Gastrocnemius medialis (tissue), 4 donors: ENCODE measurements at regions not wholly inside any gene's neighbourhood (a gene's known extent, or its start where the extent isn't known, plus 50 kb on each side); places are given as distances from the start of the nearest gene placed in this dataset.
A peak's percentile ranks its signal among the peaks of the same experiment; 100 is the strongest.

Experiments
- ATAC-seq, 2 donors: fragments of 150-250 bp; one replicate each; pipeline ENCODE4 v1.9.1; 2016
- DNase-seq, 2 donors: peaks; one replicate each; pipeline ENCODE4 v3.0.0-alpha.2; 2019
- H3K27ac ChIP-seq, 4 donors: fragments of 200-600 bp; sonication (generic); 1 replicate in 1 of 4; 2 replicates in 3 of 4; pipeline ENCODE4 v1.5.1; 2016 to 2018; ENCODE audit warnings: mild to moderate bottlenecking in 2 of 4, moderate library complexity in 1 of 4
- H3K27me3 ChIP-seq, 3 donors: fragments of 200-600 bp; sonication (generic) in 2 of 3; 1 replicate in 1 of 3; 2 replicates in 2 of 3; pipeline versions ENCODE4 v1.5.1 to v1.6.0; 2016 to 2019; ENCODE audit warnings: mild to moderate bottlenecking in 1 of 3, moderate library complexity in 1 of 3
- H3K36me3 ChIP-seq, 2 donors: fragments of 200-600 bp; sonication (generic) in 1 of 2; one replicate each; pipeline ENCODE4 v1.5.1; 2017 to 2018
- H3K4me1 ChIP-seq, 2 donors: fragments of 200-600 bp; sonication (generic) in 1 of 2; one replicate each; pipeline ENCODE4 v1.5.1; 2016 to 2017; ENCODE audit warnings: mild to moderate bottlenecking in 2 of 2
- H3K4me3 ChIP-seq, 4 donors: fragments of 200-600 bp; sonication (generic) in 3 of 4; 1 replicate in 1 of 4; 2 replicates in 3 of 4; pipeline ENCODE4 v1.5.1; 2016 to 2019; ENCODE audit warnings: mild to moderate bottlenecking in 2 of 4
- H3K9me3 ChIP-seq, 3 donors: fragments of 200-600 bp; sonication (generic) in 2 of 3; 1 replicate in 1 of 3; 2 replicates in 2 of 3; pipeline ENCODE4 v1.5.1; 2016 to 2019
- CTCF ChIP-seq, 5 experiments: fragments of 450-650 bp in 3 of 5; fragments of 200-600 bp in 2 of 5; sonication (generic) in 2 of 5; IDR thresholded peaks in 4 of 5; conservative IDR thresholded peaks in 1 of 5; 1 replicate in 4 of 5; 2 replicates in 1 of 5; pipeline ENCODE4 v1.5.1; 2016 to 2019; ENCODE audit warnings: antibody characterized with exemption in 5 of 5, mild to moderate bottlenecking in 3 of 5, moderate library complexity in 3 of 5
- POLR2A ChIP-seq, 2 donors: fragments of 450-650 bp; IDR thresholded peaks; one replicate each; pipeline ENCODE4 v1.6.1; 2017; ENCODE audit warnings: antibody characterized with exemption in 2 of 2, mild to moderate bottlenecking in 2 of 2, moderate library complexity in 2 of 2
- in situ Hi-C, 4 donors: fragments of 200-750 bp; cut with MboI; loops; one replicate each; pipeline versions ENCODE4 v1.15.0 to v1.8.0; 2017; ENCODE audit warnings: low sequenced_read_pairs in 4 of 4
- intact Hi-C: fragments of 100-400 bp; cut with DNase I; formaldehyde crosslinking; loops from one replicate; pipeline ENCODE4 v1.15.1; 2023; ENCODE audit warnings: low total_unique reads

GRCh38 chr10:20466731-20467130 is 430.4 kb downstream of the NEBL start:
- in situ Hi-C loops = no loop called here
- Histone ChIP-seq H3K9me3 (no peaks in the 10 kb centered on the region), H3K27ac (no peak overlapping the region), H3K4me1 (no peaks in the 10 kb centered on the region), H3K4me3 (no peak overlapping the region), H3K27me3 (no peaks in the 10 kb centered on the region), H3K36me3 (no peaks in the 10 kb centered on the region)
- ATAC-seq = no peak
- DNase-seq = peak in 1 of 2 donors; percentile 13
- intact Hi-C loops = no loop called here
- TF ChIP-seq POLR2A (IDR thresholded peaks at IDR 0.05) (no peak), CTCF (IDR thresholded peaks at IDR 0.05 in 4 of 5, conservative IDR thresholded peaks at IDR 0.05 in 1 of 5) (no peak)

GRCh38 chr10:20457649-20458048 is 439.5 kb downstream of the NEBL start:
- H3K9me3 ChIP-seq = no peaks in the 10 kb centered on the region
- intact Hi-C loops (no loop called here), in situ Hi-C loops (no loop called here)
- no peaks in the 10 kb centered on the region for H3K36me3 ChIP-seq
- H3K27me3 ChIP-seq = no peaks in the 10 kb centered on the region
- no peak overlapping the region for H3K27ac ChIP-seq
- TF ChIP-seq POLR2A (IDR thresholded peaks at IDR 0.05) (no peak), CTCF (IDR thresholded peaks at IDR 0.05 in 4 of 5, conservative IDR thresholded peaks at IDR 0.05 in 1 of 5) (no peak)
- ATAC-seq (no peak), DNase-seq (no peak)
- H3K4me1 ChIP-seq = no peaks in the 10 kb centered on the region
- H3K4me3 ChIP-seq = no peak overlapping the region

GRCh38 chr10:20455774-20456173 is 441.3 kb downstream of the NEBL start:
- in situ Hi-C loops (no loop called here), intact Hi-C loops (no loop called here)
- H3K36me3 ChIP-seq = no peaks in the 10 kb centered on the region

GRCh38 chr10:20454331-20454730 is 442.8 kb downstream of the NEBL start:
- Histone ChIP-seq H3K9me3 (no peaks in the 10 kb centered on the region), H3K4me1 (no peaks in the 10 kb centered on the region), H3K27me3 (no peaks in the 10 kb centered on the region), H3K36me3 (no peaks in the 10 kb centered on the region), H3K27ac (no peak overlapping the region), H3K4me3 (no peak overlapping the region)
- in situ Hi-C loops = no loop called here
- TF ChIP-seq POLR2A (IDR thresholded peaks at IDR 0.05) (no peak), CTCF (IDR thresholded peaks at IDR 0.05 in 4 of 5, conservative IDR thresholded peaks at IDR 0.05 in 1 of 5) (no peak)
- intact Hi-C loops = no loop called here
- DNase-seq = no peak
- no peak for ATAC-seq

More at GRCh38 chr10:20455774-20456173, 441.3 kb downstream of the NEBL start:
- H3K4me1 ChIP-seq = no peaks in the 10 kb centered on the region
- ATAC-seq (no peak), DNase-seq (no peak)
- no peak overlapping the region for H3K27ac ChIP-seq
- no peak for TF ChIP-seq POLR2A (IDR thresholded peaks at IDR 0.05)
- no peak for TF ChIP-seq CTCF (IDR thresholded peaks at IDR 0.05 in 4 of 5, conservative IDR thresholded peaks at IDR 0.05 in 1 of 5)
- no peak overlapping the region for H3K4me3 ChIP-seq
- no peaks in the 10 kb centered on the region for H3K27me3 ChIP-seq
- H3K9me3 ChIP-seq = no peaks in the 10 kb centered on the region

- no peak overlapping the region for H3K27ac ChIP-seq
- no peaks in the 10 kb centered on the region for H3K36me3 ChIP-seq
- no peak for ATAC-seq
- TF ChIP-seq CTCF (IDR thresholded peaks at IDR 0.05 in 4 of 5, conservative IDR thresholded peaks at IDR 0.05 in 1 of 5) = no peak
- no peak for TF ChIP-seq POLR2A (IDR thresholded peaks at IDR 0.05)
- intact Hi-C loops = no loop called here
- H3K9me3 ChIP-seq = no peaks in the 10 kb centered on the region
- H3K4me3 ChIP-seq = no peak overlapping the region
- H3K4me1 ChIP-seq = no peaks in the 10 kb centered on the region
- in situ Hi-C loops = no loop called here
- no peaks in the 10 kb centered on the region for H3K27me3 ChIP-seq
- DNase-seq = no peak
These were observed 450.4 kb downstream of the NEBL start for GRCh38 chr10:20446561-20447193.
